HG03097 (cell line): ENCODE measurements at regions not wholly inside any gene's neighbourhood (a gene's known extent, or its start where the extent isn't known, plus 50 kb on each side); places are given as distances from the start of the nearest gene placed in this dataset.

Experiments
- ATAC-seq: cut with Tn5 transposase; IDR thresholded peaks from one replicate; pipeline ENCODE4 v1.9.1; 2021; ENCODE audit not compliant: unreplicated experiment, low FRiP score

GRCh38 chr6:140893432-140893831, 1239.3 kb upstream of the GJE1 start:
- ATAC-seq = no peak

- no peak for ATAC-seq
Measured at GRCh38 chr6:140879946-140880345, 1252.8 kb upstream of the GJE1 start.

GRCh38 chr6:140874066-140874465, 1258.7 kb upstream of the GJE1 start:
- ATAC-seq = no peak

- ATAC-seq = no peak
Measured at GRCh38 chr6:140872885-140873284, 1259.8 kb upstream of the GJE1 start.

GRCh38 chr6:140871911-140872310, 1260.8 kb upstream of the GJE1 start:
- ATAC-seq = no peak

GRCh38 chr6:140867336-140867735, 1265.4 kb upstream of the GJE1 start:
- no peak for ATAC-seq

- ATAC-seq = no peak
Measured at GRCh38 chr6:140858381-140858971, 1274.2 kb upstream of the GJE1 start.

- ATAC-seq = no peak
Measured at GRCh38 chr6:140857739-140858380, 1274.9 kb upstream of the GJE1 start.

GRCh38 chr6:140855520-140855919, 1277.2 kb upstream of the GJE1 start:
- no peak for ATAC-seq

GRCh38 chr6:140854318-140854717, 1278.4 kb upstream of the GJE1 start:
- ATAC-seq = no peak

GRCh38 chr6:140850438-140850837, 1282.3 kb upstream of the GJE1 start:
- ATAC-seq = no peak

GRCh38 chr6:140849456-140849855, 1283.3 kb upstream of the GJE1 start:
- ATAC-seq = no peak

GRCh38 chr6:140847262-140847645, 1285.5 kb upstream of the GJE1 start:
- ATAC-seq = no peak

GRCh38 chr6:140846503-140847261, 1286.0 kb upstream of the GJE1 start:
- no peak for ATAC-seq

GRCh38 chr6:140845701-140846100, 1287.0 kb upstream of the GJE1 start:
- no peak for ATAC-seq

GRCh38 chr6:140844167-140844566, 1288.6 kb upstream of the GJE1 start:
- ATAC-seq = no peak

- ATAC-seq = no peak
Measured at GRCh38 chr6:140833408-140833807, 1299.3 kb upstream of the GJE1 start.

GRCh38 chr6:140830666-140831065, 1302.1 kb upstream of the GJE1 start:
- ATAC-seq = no peak

- ATAC-seq = no peak
Measured at GRCh38 chr6:140828856-140829255, 1303.9 kb upstream of the GJE1 start.

GRCh38 chr6:140827593-140827992, 1305.1 kb upstream of the GJE1 start:
- ATAC-seq = no peak

GRCh38 chr6:140825731-140826130, 1307.0 kb upstream of the GJE1 start:
- ATAC-seq = no peak

GRCh38 chr6:140824595-140824994, 1308.1 kb upstream of the GJE1 start:
- no peak for ATAC-seq
